ENCODE measurements at regions not wholly inside any gene's neighbourhood (a gene's known extent, or its start where the extent isn't known, plus 50 kb on each side); places are given as distances from the start of the nearest gene placed in this dataset.

DNA sequence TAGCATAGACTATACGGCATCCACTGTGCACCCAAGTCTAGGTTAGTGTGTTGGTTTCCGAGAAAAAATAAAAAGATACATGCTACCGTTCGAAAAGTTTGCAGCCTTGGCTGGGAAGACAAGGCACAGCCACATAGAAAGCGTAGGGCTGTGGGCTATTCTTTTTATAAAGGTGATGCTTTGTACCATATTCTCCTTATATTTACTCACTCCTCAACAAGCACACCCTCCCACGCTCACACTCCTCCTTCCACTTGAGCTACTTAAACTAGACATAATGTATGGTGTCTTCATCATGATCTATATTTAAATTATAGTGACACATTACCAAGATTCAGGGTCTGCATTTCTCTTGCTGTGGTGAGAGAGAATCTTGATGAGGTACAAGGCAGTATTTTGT, 1416.5 kb downstream of the AACS start:
- ATAC-seq (ENCODE audit: poor library complexity) (no peak), DNase-seq (no peak)
- intact Hi-C loops (cut with DNase I), result no loop called here

DNA sequence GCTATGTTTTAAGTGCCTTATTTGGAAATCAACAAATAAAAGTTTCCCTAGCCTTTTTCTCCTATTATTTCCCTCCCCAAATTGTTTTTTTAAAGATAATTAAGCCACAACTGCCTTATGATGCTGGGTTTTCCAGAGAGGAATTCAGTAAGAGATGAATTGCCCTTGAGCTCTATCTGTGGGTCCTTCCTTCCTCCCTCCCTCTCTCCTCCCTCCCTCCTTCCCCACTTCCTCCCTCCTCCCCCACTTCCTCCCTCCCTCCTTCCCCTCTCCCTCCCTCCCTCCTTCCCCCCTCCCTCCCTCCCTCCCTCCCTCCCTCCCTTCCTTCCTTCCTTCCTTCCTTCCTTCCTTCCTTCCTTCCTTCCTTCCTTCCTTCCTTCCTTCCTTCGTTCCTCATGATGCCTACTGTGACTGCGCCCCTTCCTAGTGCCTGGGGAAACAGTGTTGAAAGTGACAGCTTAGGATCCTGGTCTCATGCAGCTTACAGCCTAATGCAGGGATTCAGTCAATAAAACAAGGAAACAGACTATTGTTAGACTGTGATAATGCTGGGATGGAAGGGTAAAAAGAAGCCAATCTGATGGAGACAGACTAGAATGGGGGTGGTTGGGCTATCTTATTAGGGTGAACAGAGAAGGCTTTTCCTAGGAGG, 1417.1 kb downstream of the AACS start:
- no peak for DNase-seq
- intact Hi-C loops (cut with DNase I), result no loop called here
- no peak for ATAC-seq (ENCODE audit: poor library complexity)

DNA sequence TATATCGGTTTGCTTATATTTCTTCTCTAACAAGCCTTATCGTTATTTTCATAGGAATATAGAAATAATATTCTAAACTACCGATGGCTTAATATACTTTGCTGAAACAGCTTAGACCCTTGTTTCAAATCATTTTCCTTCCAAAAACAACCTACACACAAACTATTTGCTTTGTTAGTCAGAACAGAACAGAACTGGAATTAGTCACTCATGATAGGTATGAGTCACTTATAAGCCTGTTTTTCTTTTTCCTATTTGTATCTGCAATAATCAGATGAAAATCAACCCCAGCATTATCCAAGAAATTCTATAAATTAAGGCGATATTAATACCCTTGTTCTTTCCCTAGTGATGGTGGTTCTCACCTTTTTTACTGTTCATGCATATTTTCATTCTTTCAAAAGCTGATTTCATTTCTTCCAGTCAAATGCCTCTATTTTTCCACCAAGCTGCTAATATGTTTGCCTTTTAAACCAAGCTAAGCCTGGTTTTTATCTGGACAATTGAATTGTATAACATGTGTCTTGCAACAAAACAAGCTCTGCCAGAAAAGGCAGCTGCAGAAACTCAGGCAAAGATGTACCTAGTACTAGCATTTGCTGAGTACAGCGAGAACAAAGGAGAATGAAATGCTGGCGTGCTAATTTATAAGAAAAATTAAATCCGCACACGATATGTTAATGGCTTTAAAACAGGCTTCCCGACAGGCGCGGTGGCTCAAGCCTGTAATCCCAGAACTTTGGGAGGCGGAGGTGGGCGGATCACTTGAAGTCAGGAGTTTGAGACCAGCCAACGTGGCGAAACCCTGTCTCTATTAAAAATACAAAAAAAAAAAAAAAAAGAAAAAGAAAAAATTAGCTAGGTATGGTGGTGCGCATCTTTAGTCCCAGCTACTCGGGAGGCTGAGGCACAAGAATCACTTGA, 1418.2 kb downstream of the AACS start:
- intact Hi-C loops (cut with DNase I), result no loop called here
- DNase-seq (no peak), ATAC-seq (ENCODE audit: poor library complexity) (no peak)

DNA sequence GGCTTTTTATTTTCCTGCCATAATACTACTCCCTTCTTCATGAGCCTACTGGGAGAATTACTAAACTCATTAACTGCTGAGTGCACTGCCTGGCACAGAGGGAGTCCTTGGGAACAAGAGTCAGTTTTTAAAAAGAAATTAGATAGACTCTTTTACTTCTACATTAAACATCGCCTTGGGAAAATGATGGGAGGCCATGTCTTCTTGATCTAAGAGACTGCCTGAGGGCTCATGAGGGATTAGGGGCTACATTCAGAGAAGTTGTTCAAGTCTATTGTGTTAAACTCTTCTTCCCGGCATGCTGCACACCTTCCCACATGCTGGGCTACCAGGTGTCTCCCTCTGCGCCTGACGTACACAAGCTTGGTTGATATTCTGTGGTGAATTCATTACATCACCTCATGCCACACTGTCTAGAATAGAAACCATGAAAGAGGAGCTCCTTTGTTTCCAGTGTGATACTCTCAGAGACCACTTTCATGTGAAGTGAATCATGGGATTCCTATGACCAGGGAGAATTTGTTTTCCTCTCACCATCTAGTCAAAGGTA, 1422.3 kb downstream of the AACS start:
- ATAC-seq (ENCODE audit: poor library complexity) (no peak), DNase-seq (no peak)
- intact Hi-C loops (cut with DNase I), result no loop called here

DNA sequence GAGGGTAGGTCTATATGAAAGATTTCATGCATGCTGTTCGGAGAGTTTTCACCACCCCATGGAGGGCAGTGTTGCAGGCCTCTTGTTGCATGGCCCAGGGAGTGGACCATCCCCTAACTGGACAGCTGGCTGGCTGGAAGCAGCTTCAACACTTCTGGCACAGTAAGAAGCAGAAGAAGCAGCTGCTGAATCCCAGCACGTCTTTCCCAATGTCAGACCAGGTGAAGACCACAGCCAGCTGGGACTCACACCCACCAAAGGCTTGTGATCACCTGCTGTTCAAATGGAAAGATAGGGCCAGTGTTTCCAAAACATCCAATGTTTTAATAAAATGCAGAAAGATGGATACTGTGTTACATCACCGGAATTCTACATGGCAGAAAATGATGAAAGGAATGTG, 1423.6 kb downstream of the AACS start:
- no peak for DNase-seq
- ATAC-seq (ENCODE audit: poor library complexity), result no peak
- intact Hi-C loops (cut with DNase I), result no loop called here

DNA sequence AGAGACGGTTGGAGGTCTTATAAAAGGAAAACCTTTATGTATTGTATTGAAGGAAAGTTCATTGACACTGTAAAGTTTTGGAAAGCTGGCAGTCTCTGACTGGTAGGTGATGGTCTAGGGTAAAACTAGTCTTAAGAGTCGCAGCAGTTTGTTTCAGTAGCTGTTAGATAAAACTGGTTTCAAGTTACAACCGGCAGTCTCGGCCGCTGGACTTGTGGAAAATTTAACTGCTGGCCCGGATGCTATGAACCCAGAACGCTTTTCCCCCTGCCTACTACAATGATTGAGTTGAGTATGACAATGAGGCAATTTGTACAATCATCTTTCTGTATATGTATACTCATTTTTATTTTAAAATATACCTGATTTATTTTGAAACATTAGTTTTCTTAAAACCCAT, 1426.9 kb downstream of the AACS start:
- no peak for DNase-seq
- no peak for ATAC-seq (ENCODE audit: poor library complexity)
- intact Hi-C loops (cut with DNase I), result no loop called here

DNA sequence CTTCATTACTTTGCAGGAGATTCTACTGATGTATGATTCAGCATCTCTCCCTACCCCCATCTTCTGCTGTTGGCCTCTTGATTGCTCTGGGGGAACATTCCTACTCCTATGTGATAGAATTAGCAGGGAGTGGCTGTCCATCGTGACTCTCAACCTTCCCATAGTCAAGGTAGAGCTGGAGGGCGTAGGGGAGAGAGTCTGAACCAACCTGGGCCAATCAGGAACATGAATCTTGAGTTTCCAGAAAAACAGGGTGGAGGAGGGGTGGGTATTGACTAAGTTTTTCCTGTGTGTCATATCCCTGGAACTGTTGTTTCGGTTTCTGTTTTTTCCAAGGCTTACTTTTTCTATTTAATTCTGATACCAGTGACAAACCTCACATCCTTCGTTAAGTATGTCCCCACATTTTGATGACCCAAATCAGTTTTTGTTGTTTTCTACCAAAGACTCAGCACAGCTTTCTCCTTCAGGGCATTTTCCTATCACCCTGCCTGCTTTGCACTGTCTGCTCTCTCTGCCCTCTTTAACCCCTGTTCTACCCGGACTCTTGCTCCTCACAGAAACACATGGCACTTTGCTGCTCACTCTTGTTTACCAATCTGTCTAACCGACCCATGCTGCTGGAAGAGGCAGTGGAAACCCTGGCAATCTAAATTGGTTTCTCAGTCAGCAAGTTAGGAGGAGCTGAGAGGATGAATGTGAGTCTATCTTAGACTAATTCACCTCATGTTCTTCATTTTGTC, 1428.3 kb downstream of the AACS start:
- no peak for DNase-seq
- intact Hi-C loops (cut with DNase I), result no loop called here
- no peak for ATAC-seq (ENCODE audit: poor library complexity)

DNA sequence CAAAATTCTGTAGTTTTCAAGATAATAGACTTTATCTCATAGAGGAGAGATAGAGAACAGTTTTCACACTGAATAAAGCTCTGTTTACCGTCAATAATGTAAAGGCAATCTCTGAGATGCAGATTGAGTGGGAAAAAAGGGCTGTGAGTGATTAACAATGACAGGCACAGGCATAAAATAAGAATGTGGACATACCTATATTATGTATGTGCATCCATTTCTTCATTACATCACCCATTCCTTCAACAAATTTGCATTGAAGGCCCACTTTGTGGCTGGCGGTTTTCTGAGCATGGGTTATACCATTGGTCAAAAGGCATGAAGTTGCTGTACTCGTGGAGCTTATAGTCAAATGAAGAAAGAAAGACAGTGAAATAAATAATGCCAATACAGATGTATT, 1431.0 kb downstream of the AACS start:
- intact Hi-C loops (cut with DNase I), result no loop called here
- ATAC-seq (ENCODE audit: poor library complexity) (no peak), DNase-seq (no peak)

DNA sequence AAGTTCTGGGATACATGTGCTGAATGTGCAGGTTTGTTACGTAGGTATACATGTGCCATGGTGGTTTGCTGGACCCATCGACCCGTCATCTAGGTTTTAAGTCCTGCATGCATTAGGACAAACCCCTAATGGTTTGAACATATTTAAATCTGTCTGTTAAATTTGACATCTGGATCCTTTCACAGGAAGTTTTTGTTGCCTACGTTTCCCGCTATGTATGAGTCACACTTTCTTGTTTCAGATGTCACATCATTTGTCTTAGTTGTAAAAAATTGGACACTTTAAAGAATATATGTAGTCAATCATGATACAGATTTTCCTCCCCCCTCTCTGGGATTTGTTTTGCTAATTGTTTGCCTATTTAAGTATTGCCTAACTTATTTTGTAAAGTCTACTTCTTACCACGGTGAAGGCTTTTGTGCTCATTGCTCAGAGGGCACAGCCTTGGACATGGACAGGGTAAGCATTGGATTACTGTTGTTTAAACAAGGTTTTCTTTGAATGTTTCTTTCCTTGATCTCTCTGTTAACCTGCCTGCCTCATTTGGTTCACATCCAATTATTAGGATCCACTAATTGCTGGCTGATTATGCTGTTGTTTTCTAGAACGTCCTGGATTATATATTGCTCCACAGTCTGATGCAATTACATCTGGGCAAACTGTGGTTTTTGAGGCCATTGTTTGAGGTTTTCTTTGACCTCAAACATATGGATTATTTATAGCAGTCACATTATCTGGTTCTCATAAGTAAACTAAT, 1441.4 kb downstream of the AACS start:
- intact Hi-C loops (cut with DNase I), result no loop called here
- no peak for ATAC-seq (ENCODE audit: poor library complexity)

DNA sequence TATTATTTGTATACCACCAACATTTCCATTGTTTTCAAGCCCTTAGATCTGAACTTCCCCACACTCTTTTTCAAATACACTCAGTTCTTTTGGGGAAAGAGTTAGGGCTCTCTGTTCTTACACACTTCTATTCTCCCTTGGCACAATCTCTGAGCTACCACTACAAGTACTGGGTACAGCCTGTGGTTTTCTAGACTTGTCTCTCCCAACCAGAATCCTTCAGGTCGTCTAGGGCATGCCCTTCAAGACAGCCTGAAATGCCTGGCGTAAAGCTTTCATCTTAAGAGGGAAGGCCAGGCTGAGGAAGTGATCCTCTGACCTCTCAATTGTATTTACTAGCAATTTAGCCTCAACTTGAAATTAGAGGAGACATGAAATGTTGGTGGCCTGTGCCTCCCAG, 1442.0 kb downstream of the AACS start:
- ATAC-seq (ENCODE audit: poor library complexity) (no peak), DNase-seq (no peak)
- intact Hi-C loops (cut with DNase I), result no loop called here

More for the DNA sequence above, 1441.4 kb downstream of the AACS start:
- no peak for DNase-seq

DNA sequence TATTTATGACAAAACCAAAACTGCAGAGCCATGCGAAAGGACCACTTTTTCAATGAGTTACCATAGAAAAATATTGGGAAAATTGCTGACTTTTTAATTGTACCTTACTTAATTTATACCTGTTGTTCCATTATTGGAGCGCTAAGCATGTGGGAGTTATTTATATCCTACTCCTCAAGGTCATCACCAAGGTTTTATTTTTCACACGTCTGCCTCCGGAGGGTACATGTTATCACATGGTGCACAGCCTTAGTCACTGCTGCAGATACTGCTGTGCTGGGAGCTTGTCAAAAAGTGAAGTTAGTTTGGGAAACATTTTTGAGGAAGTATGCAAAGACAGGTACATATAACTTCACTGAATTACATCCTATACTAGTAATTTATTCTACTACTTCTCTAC, 1444.3 kb downstream of the AACS start:
- ATAC-seq (ENCODE audit: poor library complexity) (no peak), DNase-seq (no peak)
- intact Hi-C loops (cut with DNase I), result no loop called here

DNA sequence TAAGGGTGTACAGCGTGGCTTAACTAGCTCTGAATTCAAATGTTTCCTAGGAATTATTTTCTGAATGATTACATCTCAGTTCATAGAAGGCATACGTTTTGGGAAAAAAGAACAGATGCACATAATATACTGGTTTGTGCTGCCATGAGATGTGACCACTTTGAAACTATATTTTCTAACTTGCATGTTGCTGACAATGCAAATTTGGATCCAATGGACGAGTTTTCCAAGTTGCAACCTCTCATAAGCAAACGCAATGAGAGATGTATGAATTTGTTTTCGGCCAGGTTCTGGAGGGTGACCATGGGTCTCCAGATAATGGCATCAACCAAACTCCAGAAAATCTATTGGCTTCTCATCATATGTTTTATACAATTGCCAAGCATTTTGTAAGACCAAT, 1445.4 kb downstream of the AACS start:
- intact Hi-C loops (cut with DNase I), result no loop called here
- ATAC-seq (ENCODE audit: poor library complexity) (no peak), DNase-seq (no peak)

DNA sequence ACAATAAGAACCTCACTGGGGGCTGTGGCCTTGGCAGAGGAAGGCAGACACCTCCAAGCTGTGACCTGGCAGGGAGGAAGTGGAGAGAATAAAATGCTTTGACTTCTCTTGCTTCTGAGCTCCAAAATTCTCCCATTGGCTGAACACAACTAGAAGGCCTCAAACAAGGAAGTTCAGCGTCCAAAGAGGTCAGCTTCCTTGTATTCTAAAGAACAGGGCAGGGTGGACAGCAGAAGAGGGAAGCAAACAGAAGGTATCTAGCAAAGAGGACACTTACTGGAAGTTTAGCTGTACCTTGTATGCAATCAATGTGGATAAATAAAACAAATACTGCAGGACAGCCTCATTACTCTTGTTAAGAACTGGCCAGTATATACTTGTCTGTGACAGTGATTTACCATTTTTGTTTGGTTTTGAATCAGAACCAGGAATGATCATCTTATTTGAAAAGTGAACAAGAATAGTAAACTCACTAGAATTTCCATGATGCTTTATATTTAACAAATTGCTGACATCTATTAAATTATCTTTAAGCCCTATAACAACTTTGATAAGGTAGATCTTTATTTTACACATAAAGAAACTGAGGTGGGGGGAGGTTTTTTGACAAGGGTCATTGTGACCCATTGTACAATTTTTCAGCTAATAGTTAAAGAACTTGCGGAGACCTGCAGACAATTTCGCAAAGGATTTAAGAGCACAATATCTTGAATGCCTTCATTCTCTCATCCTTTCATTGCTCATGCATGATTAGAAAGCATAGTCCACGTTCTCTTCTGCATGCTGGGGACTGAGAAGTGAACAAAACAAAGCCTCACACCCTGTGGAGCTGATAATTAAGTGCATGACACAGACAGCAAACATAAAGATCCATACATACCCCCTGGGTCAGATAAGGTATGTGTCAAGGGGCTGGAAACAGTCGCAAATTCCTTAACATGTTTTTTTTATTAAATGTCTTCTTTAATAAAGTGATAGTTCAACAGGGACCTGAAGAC, 1448.0 kb downstream of the AACS start:
- DNase-seq, result no peak
- no peak for ATAC-seq (ENCODE audit: poor library complexity)
- intact Hi-C loops (cut with DNase I), result no loop called here

DNA sequence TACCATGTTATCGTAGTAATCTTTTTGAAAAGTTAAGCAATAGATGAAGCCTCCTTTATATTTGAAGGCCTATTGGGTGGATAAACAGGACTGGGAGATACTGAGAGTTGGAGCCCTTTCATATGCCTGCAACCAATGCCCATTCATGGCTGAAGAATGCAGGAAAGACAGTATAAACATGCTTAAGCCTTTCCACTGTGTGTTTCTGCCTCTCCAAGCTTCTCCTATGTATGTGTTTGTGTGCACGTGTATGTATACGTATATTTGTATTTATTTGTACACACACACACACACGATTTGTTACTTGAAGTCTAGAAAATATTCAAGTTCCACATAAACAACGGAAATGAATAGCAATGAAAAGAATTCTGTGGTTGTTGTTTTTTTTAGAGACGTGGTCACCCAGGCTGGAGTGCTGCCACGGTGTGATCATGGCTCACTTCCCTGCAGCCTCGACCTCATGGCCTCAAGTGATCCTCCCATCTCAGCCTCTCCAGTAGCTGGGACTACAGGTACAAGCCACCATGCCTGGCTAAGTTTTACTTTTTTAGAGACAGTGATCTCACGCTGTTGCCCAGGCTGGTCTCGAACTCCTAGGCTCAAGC, 1453.5 kb downstream of the AACS start:
- no peak for DNase-seq
- no peak for ATAC-seq (ENCODE audit: poor library complexity)
- intact Hi-C loops (cut with DNase I), result no loop called here

DNA sequence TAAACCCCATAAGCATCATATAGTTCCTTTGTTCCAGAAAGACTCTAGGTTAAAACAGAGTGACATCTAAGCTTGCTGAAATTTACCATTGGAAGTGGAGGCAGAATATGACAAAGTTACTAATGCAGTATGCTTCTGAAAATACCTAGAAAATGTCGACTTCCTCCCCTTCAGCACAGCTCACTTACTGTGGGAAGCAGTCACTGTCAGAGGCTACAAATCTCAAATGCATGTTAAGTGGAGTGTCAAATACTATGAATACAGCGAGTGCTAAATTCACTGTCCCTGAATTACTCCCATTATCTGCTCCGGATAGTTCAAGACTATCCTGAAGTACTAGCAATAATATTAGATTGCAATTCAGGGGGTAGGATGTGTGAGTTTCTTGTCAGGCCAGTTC, 1454.6 kb downstream of the AACS start:
- intact Hi-C loops (cut with DNase I), result no loop called here
- ATAC-seq (ENCODE audit: poor library complexity) (no peak), DNase-seq (no peak)

DNA sequence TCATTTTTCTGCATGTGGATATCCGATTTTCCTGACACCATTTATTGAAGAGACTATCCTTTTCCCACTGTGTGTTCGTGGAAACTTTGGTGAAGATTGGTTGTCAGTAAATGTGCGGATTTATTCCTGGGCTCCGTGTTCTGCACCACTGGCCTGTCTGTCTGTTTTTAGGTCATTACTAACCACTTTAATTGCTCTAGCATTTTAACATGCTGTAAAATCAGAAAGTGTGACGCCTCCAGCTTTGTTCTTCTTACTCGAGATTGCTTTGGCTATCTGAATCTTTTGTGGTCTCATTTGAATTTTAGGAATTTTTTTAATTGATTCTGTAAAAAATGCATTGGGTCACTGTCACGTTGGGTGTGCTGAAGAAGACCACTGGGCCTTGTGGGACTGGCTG, 1458.7 kb downstream of the AACS start:
- intact Hi-C loops (cut with DNase I), result no loop called here
- ATAC-seq (ENCODE audit: poor library complexity), result no peak
- DNase-seq, result no peak

DNA sequence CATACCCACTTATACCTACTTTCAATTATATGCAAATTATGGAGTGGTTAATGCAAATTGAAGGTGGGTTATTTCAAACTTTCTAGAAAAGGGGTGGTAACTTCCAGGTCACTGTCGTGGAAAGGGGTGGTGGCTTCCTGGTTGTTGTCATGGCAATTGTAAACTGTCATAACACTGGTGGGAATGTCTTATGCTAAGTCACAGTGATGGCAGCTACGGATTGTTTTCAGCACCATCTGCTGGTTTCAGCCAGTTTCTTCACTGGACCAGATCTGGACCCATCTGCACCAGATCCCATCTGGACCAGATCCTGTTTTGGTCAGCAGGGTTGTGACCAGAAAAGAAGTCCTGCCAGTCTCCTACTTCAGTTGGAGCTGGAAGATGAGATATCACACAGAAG, 1469.3 kb downstream of the AACS start:
- ATAC-seq (ENCODE audit: poor library complexity) (no peak), DNase-seq (no peak)
- intact Hi-C loops (cut with DNase I), result no loop called here

All from Right ventricle myocardium superior (tissue), 1 donor.